AG04449 (cell line): ENCODE measurements at regions not wholly inside any gene's neighbourhood (a gene's known extent, or its start where the extent isn't known, plus 50 kb on each side); places are given as distances from the start of the nearest gene placed in this dataset.

Experiments used
- CTCF ChIA-PET: fragments of 350-600 bp; formaldehyde crosslinking; extraction: SDS; loops from one replicate; lab custom pipeline; 2021; ENCODE audit warnings: antibody characterized with exemption; lab: Yijun Ruan, JAX
- POLR2A ChIA-PET: fragments of 400-600, 350-600 bp; formaldehyde crosslinking; extraction: SDS; loops from one replicate; lab custom pipeline; 2020; ENCODE audit warnings: antibody characterized with exemption, inconsistent platforms; lab: Yijun Ruan, JAX
- DNase-seq: peaks from one replicate; pipeline ENCODE4 v3.0.0-alpha.2; 2010; ENCODE audit warnings: low read depth, low spot score
- H3K4me3 ChIP-seq: 2 replicates; pipeline ENCODE4 v1.5.1; 2011; ENCODE audit warnings: low read depth, mild to moderate bottlenecking, control low read depth, low read length
- CTCF ChIP-seq: IDR thresholded peaks from one replicate; pipeline ENCODE4 v1.5.1; 2011; ENCODE audit warnings: mild to moderate bottlenecking, moderate library complexity, low read length, control low read depth, inconsistent platforms; ENCODE audit not compliant: insufficient read depth; ENCODE audit errors: missing control alignments

GRCh38 chr17:34719569-34719968 is 140.2 kb downstream of the TMEM132E start:
- no peak overlapping the region for H3K4me3 ChIP-seq
- CTCF ChIA-PET = no interaction called here
- no peak for TF ChIP-seq CTCF
- no peak for DNase-seq
- POLR2A ChIA-PET = no interaction called here

- H3K4me3 ChIP-seq = no peak overlapping the region
- no peak for DNase-seq
- CTCF ChIA-PET = no interaction called here
- TF ChIP-seq CTCF = no peak
- POLR2A ChIA-PET = no interaction called here
Measured at GRCh38 chr17:34717092-34717491, 137.7 kb downstream of the TMEM132E start.

GRCh38 chr17:34716291-34716690 is 136.9 kb downstream of the TMEM132E start:
- POLR2A ChIA-PET = no interaction called here
- DNase-seq = no peak
- H3K4me3 ChIP-seq = no peak overlapping the region
- TF ChIP-seq CTCF = no peak
- CTCF ChIA-PET = no interaction called here

GRCh38 chr17:34715504-34715903 is 136.1 kb downstream of the TMEM132E start:
- no peak for TF ChIP-seq CTCF
- no peak for DNase-seq
- CTCF ChIA-PET = no interaction called here
- POLR2A ChIA-PET = no interaction called here
- no peak overlapping the region for H3K4me3 ChIP-seq

- no peak overlapping the region for H3K4me3 ChIP-seq
- DNase-seq = no peak
- POLR2A ChIA-PET = no interaction called here
- no peak for TF ChIP-seq CTCF
- CTCF ChIA-PET = no interaction called here
Measured at GRCh38 chr17:34714475-34715410, 135.4 kb downstream of the TMEM132E start.

GRCh38 chr17:34713687-34714086 is 134.3 kb downstream of the TMEM132E start:
- TF ChIP-seq CTCF = no peak
- DNase-seq = no peak
- ChIA-PET POLR2A (no interaction called here), CTCF (no interaction called here)
- H3K4me3 ChIP-seq = no peak overlapping the region
